GM23338 (cell line): ENCODE measurements at regions not wholly inside any gene's neighbourhood (a gene's known extent, or its start where the extent isn't known, plus 50 kb on each side); places are given as distances from the start of the nearest gene placed in this dataset.

Experiments used
- CTCF ChIP-seq, 2 experiments: fragments of 200-600 bp in 1 of 2; sonication (generic) in 1 of 2; conservative IDR thresholded peaks; 2 replicates each; pipeline versions ENCODE4 v1.5.1 to v1.6.1; 2016 to 2017; ENCODE audit warnings: antibody characterized with exemption in 2 of 2, low read depth in 2 of 2, mild to moderate bottlenecking in 2 of 2, moderate library complexity in 1 of 2
- EZH2 ChIP-seq: fragments of 200-600 bp; sonication (generic); IDR thresholded peaks from one replicate; pipeline ENCODE4 v1.8.0; 2017; ENCODE audit warnings: antibody characterized with exemption, mild to moderate bottlenecking, low read depth; ENCODE audit not compliant: unreplicated experiment
- EZH2phosphoT487 ChIP-seq: fragments of 200-600 bp; sonication (generic); IDR thresholded peaks from one replicate; pipeline ENCODE4 v1.8.1; 2018; ENCODE audit warnings: antibody characterized with exemption; ENCODE audit not compliant: unreplicated experiment
- JUNB ChIP-seq: IDR thresholded peaks from one replicate; pipeline ENCODE4 v1.6.1; 2016; ENCODE audit warnings: antibody characterized with exemption; ENCODE audit not compliant: unreplicated experiment
- NANOG ChIP-seq: IDR thresholded peaks from 2 replicates; pipeline ENCODE4 v1.6.1; 2016; ENCODE audit warnings: antibody characterized with exemption, borderline replicate concordance
- POLR2AphosphoS5 ChIP-seq: IDR thresholded peaks from 2 replicates; pipeline ENCODE4 v1.6.1; 2016; ENCODE audit warnings: antibody characterized with exemption, low read depth
- ZNF114 ChIP-seq: fragments of 250-450 bp; sonication (Bioruptor Pico); IDR thresholded peaks from 2 replicates; pipeline ENCODE4 v1.5.0; 2020; ENCODE audit warnings: mild to moderate bottlenecking, moderate library complexity
- ZNF331 ChIP-seq: fragments of 250-450 bp; sonication (Bioruptor Pico); IDR thresholded peaks from 2 replicates; pipeline ENCODE4 v1.5.0; 2020; ENCODE audit warnings: low read depth, mild to moderate bottlenecking, moderate library complexity
- TF ChIP-seq, protein P1 (sequence below): IDR thresholded peaks from one replicate; pipeline ENCODE4 v1.6.1; 2018; ENCODE audit warnings: antibody characterized with exemption; ENCODE audit not compliant: unreplicated experiment
- TF ChIP-seq, protein P2 (sequence below): fragments of 250-450 bp; sonication (Bioruptor Pico); IDR thresholded peaks from 2 replicates; pipeline ENCODE4 v1.5.0; 2020; ENCODE audit warnings: mild to moderate bottlenecking, moderate library complexity

DNA sequence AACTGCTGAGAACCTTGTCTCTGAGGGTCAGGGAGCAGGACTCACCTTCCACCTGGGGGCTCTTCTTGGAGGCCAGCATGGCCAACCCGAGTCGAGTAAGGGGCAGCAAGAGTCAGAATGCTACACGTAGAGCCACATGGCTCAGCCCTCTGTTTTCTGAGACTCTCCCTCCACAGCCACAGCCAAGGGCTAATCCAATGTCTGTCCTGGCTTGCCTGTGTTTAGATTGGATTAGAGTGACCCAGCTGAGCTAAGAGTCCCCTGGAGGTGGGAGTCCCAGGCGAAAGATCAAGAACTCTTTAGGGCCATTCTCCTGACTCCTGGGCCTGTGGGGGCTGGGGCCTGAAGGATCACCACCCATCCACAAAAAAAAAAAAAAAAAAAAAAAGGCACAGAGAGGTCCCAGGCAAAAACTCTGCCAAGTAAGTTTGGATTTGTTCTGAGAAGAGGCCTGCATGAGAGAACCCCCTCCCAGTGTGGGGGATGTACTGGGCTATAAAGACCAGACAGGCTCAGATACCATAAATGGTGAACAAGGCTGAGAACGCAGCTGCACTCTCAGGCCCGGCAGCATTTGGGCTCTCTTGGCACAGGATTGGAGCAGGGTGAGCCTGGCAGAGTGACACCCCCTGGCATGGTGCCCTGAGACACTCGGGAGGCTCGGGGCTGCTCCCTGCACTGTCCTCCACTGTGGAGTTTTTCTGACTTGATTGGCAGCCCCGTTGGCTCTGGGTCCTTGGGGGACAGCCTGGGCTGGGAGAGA, 88.0 kb upstream of the OSBPL11 start:
- TF ChIP-seq CTCF (conservative IDR thresholded peaks at IDR 0.05; ENCODE audit: low read depth in 2 of 2) (no peak), EZH2 (no peak), EZH2phosphoT487 (no peak), POLR2AphosphoS5 (no peak), NANOG (no peak), ZNF114 (no peak), JUNB (no peak), ZNF331 (CRISPR knock-in tag) (no peak)
- TF ChIP-seq, protein P1, sequence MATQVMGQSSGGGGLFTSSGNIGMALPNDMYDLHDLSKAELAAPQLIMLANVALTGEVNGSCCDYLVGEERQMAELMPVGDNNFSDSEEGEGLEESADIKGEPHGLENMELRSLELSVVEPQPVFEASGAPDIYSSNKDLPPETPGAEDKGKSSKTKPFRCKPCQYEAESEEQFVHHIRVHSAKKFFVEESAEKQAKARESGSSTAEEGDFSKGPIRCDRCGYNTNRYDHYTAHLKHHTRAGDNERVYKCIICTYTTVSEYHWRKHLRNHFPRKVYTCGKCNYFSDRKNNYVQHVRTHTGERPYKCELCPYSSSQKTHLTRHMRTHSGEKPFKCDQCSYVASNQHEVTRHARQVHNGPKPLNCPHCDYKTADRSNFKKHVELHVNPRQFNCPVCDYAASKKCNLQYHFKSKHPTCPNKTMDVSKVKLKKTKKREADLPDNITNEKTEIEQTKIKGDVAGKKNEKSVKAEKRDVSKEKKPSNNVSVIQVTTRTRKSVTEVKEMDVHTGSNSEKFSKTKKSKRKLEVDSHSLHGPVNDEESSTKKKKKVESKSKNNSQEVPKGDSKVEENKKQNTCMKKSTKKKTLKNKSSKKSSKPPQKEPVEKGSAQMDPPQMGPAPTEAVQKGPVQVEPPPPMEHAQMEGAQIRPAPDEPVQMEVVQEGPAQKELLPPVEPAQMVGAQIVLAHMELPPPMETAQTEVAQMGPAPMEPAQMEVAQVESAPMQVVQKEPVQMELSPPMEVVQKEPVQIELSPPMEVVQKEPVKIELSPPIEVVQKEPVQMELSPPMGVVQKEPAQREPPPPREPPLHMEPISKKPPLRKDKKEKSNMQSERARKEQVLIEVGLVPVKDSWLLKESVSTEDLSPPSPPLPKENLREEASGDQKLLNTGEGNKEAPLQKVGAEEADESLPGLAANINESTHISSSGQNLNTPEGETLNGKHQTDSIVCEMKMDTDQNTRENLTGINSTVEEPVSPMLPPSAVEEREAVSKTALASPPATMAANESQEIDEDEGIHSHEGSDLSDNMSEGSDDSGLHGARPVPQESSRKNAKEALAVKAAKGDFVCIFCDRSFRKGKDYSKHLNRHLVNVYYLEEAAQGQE: no peak
- TF ChIP-seq, protein P2, sequence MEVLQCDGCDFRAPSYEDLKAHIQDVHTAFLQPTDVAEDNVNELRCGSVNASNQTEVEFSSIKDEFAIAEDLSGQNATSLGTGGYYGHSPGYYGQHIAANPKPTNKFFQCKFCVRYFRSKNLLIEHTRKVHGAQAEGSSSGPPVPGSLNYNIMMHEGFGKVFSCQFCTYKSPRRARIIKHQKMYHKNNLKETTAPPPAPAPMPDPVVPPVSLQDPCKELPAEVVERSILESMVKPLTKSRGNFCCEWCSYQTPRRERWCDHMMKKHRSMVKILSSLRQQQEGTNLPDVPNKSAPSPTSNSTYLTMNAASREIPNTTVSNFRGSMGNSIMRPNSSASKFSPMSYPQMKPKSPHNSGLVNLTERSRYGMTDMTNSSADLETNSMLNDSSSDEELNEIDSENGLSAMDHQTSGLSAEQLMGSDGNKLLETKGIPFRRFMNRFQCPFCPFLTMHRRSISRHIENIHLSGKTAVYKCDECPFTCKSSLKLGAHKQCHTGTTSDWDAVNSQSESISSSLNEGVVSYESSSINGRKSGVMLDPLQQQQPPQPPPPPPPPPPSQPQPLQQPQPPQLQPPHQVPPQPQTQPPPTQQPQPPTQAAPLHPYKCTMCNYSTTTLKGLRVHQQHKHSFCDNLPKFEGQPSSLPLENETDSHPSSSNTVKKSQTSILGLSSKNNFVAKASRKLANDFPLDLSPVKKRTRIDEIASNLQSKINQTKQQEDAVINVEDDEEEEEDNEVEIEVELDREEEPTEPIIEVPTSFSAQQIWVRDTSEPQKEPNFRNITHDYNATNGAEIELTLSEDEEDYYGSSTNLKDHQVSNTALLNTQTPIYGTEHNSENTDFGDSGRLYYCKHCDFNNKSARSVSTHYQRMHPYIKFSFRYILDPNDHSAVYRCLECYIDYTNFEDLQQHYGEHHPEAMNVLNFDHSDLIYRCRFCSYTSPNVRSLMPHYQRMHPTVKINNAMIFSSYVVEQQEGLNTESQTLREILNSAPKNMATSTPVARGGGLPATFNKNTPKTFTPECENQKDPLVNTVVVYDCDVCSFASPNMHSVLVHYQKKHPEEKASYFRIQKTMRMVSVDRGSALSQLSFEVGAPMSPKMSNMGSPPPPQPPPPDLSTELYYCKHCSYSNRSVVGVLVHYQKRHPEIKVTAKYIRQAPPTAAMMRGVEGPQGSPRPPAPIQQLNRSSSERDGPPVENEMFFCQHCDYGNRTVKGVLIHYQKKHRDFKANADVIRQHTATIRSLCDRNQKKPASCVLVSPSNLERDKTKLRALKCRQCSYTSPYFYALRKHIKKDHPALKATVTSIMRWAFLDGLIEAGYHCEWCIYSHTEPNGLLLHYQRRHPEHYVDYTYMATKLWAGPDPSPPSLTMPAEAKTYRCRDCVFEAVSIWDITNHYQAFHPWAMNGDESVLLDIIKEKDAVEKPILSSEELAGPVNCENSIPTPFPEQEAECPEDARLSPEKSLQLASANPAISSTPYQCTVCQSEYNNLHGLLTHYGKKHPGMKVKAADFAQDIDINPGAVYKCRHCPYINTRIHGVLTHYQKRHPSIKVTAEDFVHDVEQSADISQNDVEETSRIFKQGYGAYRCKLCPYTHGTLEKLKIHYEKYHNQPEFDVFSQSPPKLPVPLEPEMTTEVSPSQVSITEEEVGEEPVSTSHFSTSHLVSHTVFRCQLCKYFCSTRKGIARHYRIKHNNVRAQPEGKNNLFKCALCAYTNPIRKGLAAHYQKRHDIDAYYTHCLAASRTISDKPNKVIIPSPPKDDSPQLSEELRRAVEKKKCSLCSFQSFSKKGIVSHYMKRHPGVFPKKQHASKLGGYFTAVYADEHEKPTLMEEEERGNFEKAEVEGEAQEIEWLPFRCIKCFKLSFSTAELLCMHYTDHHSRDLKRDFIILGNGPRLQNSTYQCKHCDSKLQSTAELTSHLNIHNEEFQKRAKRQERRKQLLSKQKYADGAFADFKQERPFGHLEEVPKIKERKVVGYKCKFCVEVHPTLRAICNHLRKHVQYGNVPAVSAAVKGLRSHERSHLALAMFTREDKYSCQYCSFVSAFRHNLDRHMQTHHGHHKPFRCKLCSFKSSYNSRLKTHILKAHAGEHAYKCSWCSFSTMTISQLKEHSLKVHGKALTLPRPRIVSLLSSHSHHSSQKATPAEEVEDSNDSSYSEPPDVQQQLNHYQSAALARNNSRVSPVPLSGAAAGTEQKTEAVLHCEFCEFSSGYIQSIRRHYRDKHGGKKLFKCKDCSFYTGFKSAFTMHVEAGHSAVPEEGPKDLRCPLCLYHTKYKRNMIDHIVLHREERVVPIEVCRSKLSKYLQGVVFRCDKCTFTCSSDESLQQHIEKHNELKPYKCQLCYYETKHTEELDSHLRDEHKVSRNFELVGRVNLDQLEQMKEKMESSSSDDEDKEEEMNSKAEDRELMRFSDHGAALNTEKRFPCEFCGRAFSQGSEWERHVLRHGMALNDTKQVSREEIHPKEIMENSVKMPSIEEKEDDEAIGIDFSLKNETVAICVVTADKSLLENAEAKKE (CRISPR knock-in tag): no peak
